IMR-90 (cell line): ENCODE measurements at regions not wholly inside any gene's neighbourhood (a gene's known extent, or its start where the extent isn't known, plus 50 kb on each side); places are given as distances from the start of the nearest gene placed in this dataset.

ENCODE experiments used
- ATAC-seq: fragments of 200-7000 bp; cut with Tn5 transposase; 2 replicates; pipeline ENCODE4 v1.9.1; 2020; ENCODE audit warnings: low read depth, mild to moderate bottlenecking, moderate library complexity
- BruUV-seq: library from RNA; stranded (reverse); fragments of 400-500 nt; replicated peaks from 2 replicates; lab custom pipeline; 2021; lab: Mats Ljungman, UMichigan
- CTCF ChIA-PET: fragments of 300-600 bp; formaldehyde crosslinking; extraction: SDS; loops from one replicate; lab custom pipeline; 2021; ENCODE audit warnings: antibody characterized with exemption; lab: Yijun Ruan, JAX
- POLR2A ChIA-PET: fragments of 300-600 bp; sonication (Branson Sonifier 250); formaldehyde crosslinking; loops from one replicate; lab custom pipeline; 2022; ENCODE audit warnings: antibody characterized with exemption; ENCODE audit not compliant: unreplicated experiment; lab: Charles Lee
- DNase-seq: peaks from one replicate; pipeline ENCODE4 v3.0.0; 2013
- H2AFZ ChIP-seq: replicated peaks from 2 replicates; pipeline ENCODE3; 2013; ENCODE audit warnings: low read length, mild to moderate bottlenecking; ENCODE audit not compliant: poor library complexity
- H2AK5ac ChIP-seq: 2 replicates; pipeline ENCODE4 v1.6.1; 2013; ENCODE audit warnings: low read depth, low read length, inconsistent platforms
- H2AK9ac ChIP-seq: replicated peaks from 2 replicates; pipeline ENCODE3; 2013; ENCODE audit warnings: mild to moderate bottlenecking, low read depth, low read length, moderate library complexity; ENCODE audit not compliant: poor library complexity
- H2BK120ac ChIP-seq: 2 replicates; pipeline ENCODE4 v1.6.1; 2013; ENCODE audit warnings: low read depth, low read length, inconsistent platforms
- H2BK15ac ChIP-seq: 3 replicates; pipeline ENCODE4 v1.6.1; 2013; ENCODE audit warnings: low read depth, low read length, inconsistent platforms
- H2BK20ac ChIP-seq: 2 replicates; pipeline ENCODE4 v1.6.1; 2013; ENCODE audit warnings: low read depth, mild to moderate bottlenecking, inconsistent platforms, low read length, moderate library complexity
- H2BK5ac ChIP-seq: 2 replicates; pipeline ENCODE4 v1.6.1; 2013; ENCODE audit warnings: mild to moderate bottlenecking, low read depth, low read length, inconsistent platforms; ENCODE audit not compliant: poor library complexity, severe bottlenecking
- H3K14ac ChIP-seq: replicated peaks from 2 replicates; pipeline ENCODE4 v1.6.1; 2013; ENCODE audit warnings: low read depth, low read length, inconsistent platforms
- H3K18ac ChIP-seq: 2 replicates; pipeline ENCODE4 v1.6.1; 2013; ENCODE audit warnings: low read depth, low read length, control low read depth
- H3K23ac ChIP-seq: 2 replicates; pipeline ENCODE4 v1.6.1; 2013; ENCODE audit warnings: low read depth, low read length, inconsistent platforms
- H3K27ac ChIP-seq: 2 replicates; pipeline ENCODE4 v1.5.1; 2013; ENCODE audit warnings: mild to moderate bottlenecking, control low read depth, low read length; ENCODE audit not compliant: insufficient read depth
- H3K27me3 ChIP-seq: 2 replicates; pipeline ENCODE4 v1.6.1; 2013; ENCODE audit warnings: low read length; ENCODE audit not compliant: control insufficient read depth, insufficient read depth
- H3K36me3 ChIP-seq: 2 replicates; pipeline ENCODE4 v1.6.1; 2013; ENCODE audit warnings: low read length, mixed read lengths; ENCODE audit not compliant: control insufficient read depth, insufficient read depth
- H3K4ac ChIP-seq: 2 replicates; pipeline ENCODE4 v1.6.1; 2013; ENCODE audit warnings: low read depth, low read length, inconsistent platforms
- H3K4me1 ChIP-seq: 2 replicates; pipeline ENCODE4 v1.6.1; 2013; ENCODE audit warnings: low read length, mixed read lengths; ENCODE audit not compliant: control insufficient read depth, insufficient read depth
- H3K4me2 ChIP-seq: 2 replicates; pipeline ENCODE4 v1.6.1; 2013; ENCODE audit warnings: low read depth, mild to moderate bottlenecking, control low read depth, low read length, moderate library complexity
- H3K4me3 ChIP-seq: 2 replicates; pipeline ENCODE4 v1.5.1; 2013; ENCODE audit warnings: low read depth, mild to moderate bottlenecking, control low read depth, low read length, moderate library complexity; ENCODE audit not compliant: insufficient read depth
- H3K56ac ChIP-seq: 2 replicates; pipeline ENCODE4 v1.6.1; 2013; ENCODE audit warnings: low read length, inconsistent platforms; ENCODE audit not compliant: insufficient read depth; ENCODE audit errors: extremely low read depth
- H3K79me1 ChIP-seq, 2 experiments: 2 replicates each; pipeline ENCODE4 v1.6.1; 2013; ENCODE audit warnings: low read length in 2 of 2, inconsistent platforms in 1 of 2, low read depth in 1 of 2
- H3K9ac ChIP-seq: 2 replicates; pipeline ENCODE4 v1.6.1; 2013; ENCODE audit warnings: low read depth, low read length, control low read depth
- H3K9me1 ChIP-seq: 2 replicates; pipeline ENCODE4 v1.6.1; 2013; ENCODE audit warnings: low read length, inconsistent platforms; ENCODE audit not compliant: insufficient read depth
- H3K9me3 ChIP-seq: 2 replicates; pipeline ENCODE4 v1.6.1; 2013; ENCODE audit warnings: low read length; ENCODE audit not compliant: control insufficient read depth, insufficient read depth
- H4K20me1 ChIP-seq: 2 replicates; pipeline ENCODE4 v1.6.1; 2013; ENCODE audit warnings: low read length, inconsistent platforms; ENCODE audit not compliant: insufficient read depth
- H4K5ac ChIP-seq: 2 replicates; pipeline ENCODE4 v1.6.1; 2013; ENCODE audit warnings: mild to moderate bottlenecking, low read depth, low read length, control low read depth
- H4K8ac ChIP-seq, 2 experiments: 2 replicates each; pipeline ENCODE4 v1.6.1; 2013; ENCODE audit warnings: low read depth in 2 of 2, low read length in 2 of 2, control low read depth in 1 of 2, inconsistent platforms in 1 of 2
- H4K91ac ChIP-seq: 2 replicates; pipeline ENCODE4 v1.6.1; 2013; ENCODE audit warnings: low read depth, low read length, inconsistent platforms; ENCODE audit not compliant: insufficient read depth
- BHLHE40 ChIP-seq: fragments of 150-350 bp; IDR thresholded peaks from 2 replicates; pipeline ENCODE4 v1.6.1; 2016; ENCODE audit warnings: mild to moderate bottlenecking, low read depth, low read length
- CEBPB ChIP-seq: IDR thresholded peaks from 2 replicates; pipeline ENCODE4 v1.6.1; 2012; ENCODE audit warnings: low read depth, low read length, improper control_type of control experiment
- CHD1 ChIP-seq: IDR thresholded peaks from 2 replicates; pipeline ENCODE4 v1.6.1; 2012; ENCODE audit warnings: low read depth, low read length, improper control_type of control experiment
- FOS ChIP-seq: fragments of 150-350 bp; IDR thresholded peaks from 2 replicates; pipeline ENCODE4 v1.6.1; 2016; ENCODE audit warnings: low read depth, low read length
- MAFK ChIP-seq: IDR thresholded peaks from 2 replicates; pipeline ENCODE4 v1.6.1; 2012; ENCODE audit warnings: low read depth, low read length, improper control_type of control experiment
- MAZ ChIP-seq: IDR thresholded peaks from 2 replicates; pipeline ENCODE4 v1.6.1; 2012; ENCODE audit warnings: low read depth, mild to moderate bottlenecking, low read length, improper control_type of control experiment, moderate library complexity, borderline replicate concordance
- MXI1 ChIP-seq: IDR thresholded peaks from 2 replicates; pipeline ENCODE4 v1.6.1; 2012; ENCODE audit warnings: low read depth, mild to moderate bottlenecking, low read length, moderate library complexity, borderline replicate concordance
- NFE2L2 ChIP-seq: fragments of 150-350 bp; IDR thresholded peaks from 2 replicates; pipeline ENCODE4 v1.6.1; 2016; ENCODE audit warnings: low read depth, mild to moderate bottlenecking, low read length
- POLR2A ChIP-seq: IDR thresholded peaks from 2 replicates; pipeline ENCODE4 v1.6.1; 2012; ENCODE audit warnings: mild to moderate bottlenecking, low read depth, low read length
- RAD21 ChIP-seq: IDR thresholded peaks from 2 replicates; pipeline ENCODE4 v1.6.1; 2012; ENCODE audit warnings: low read length, improper control_type of control experiment
- RCOR1 ChIP-seq: IDR thresholded peaks from 2 replicates; pipeline ENCODE4 v1.6.1; 2012; ENCODE audit warnings: mild to moderate bottlenecking, low read length, improper control_type of control experiment; ENCODE audit not compliant: insufficient replicate concordance
- RFX5 ChIP-seq: IDR thresholded peaks from 2 replicates; pipeline ENCODE4 v1.8.0; 2012; ENCODE audit warnings: low read depth, mild to moderate bottlenecking, low read length, moderate library complexity
- SMC3 ChIP-seq: fragments of 150-350 bp; IDR thresholded peaks from 2 replicates; pipeline ENCODE4 v1.6.1; 2016; ENCODE audit warnings: low read depth, mild to moderate bottlenecking, antibody characterized with exemption, low read length, moderate library complexity
- WGBS, 2 experiments: methylation state at CpG; one replicate each; pipeline versions ENCODE4 v1.1.5 to v1.1.7; 2013; ENCODE audit warnings: missing lambda C conversion rate in 2 of 2; ENCODE audit not compliant: insufficient read length in 1 of 2; ENCODE audit errors: extremely low coverage in 2 of 2; 5-methylcytosine and 5-hydroxymethylcytosine counted together
- dilution Hi-C: fragments of 300-500 bp; cut with HindIII; formaldehyde crosslinking; loops from one replicate; pipeline ENCODE4 v1.14.3; 2018; ENCODE audit warnings: low sequenced_read_pairs; ENCODE audit not compliant: unreplicated experiment
- in situ Hi-C: fragments of 300-500 bp; cut with MboI; formaldehyde crosslinking; loops from 3 replicates; pipeline ENCODE4 v1.14.3; 2019; ENCODE audit warnings: low sequenced_read_pairs, inconsistent platforms, mixed read lengths
- intact Hi-C: fragments of 100-400 bp; cut with micrococcal nuclease; formaldehyde crosslinking; loops from 2 replicates; pipeline ENCODE4 v1.10.0; 2022
- TF ChIP-seq, protein P1 (sequence below): fragments of 150-350 bp; IDR thresholded peaks from 2 replicates; pipeline ENCODE4 v1.6.1; 2017; ENCODE audit warnings: mild to moderate bottlenecking, antibody characterized with exemption, low read length, low read depth
- TF ChIP-seq, protein P2 (sequence below): conservative IDR thresholded peaks from 2 replicates; pipeline ENCODE4 v1.5.1; 2012; ENCODE audit warnings: mild to moderate bottlenecking, low read depth, low read length, improper control_type of control experiment
- TF ChIP-seq, protein P3 (sequence below): fragments of 150-350 bp; IDR thresholded peaks from 2 replicates; pipeline ENCODE4 v1.6.1; 2016; ENCODE audit warnings: low read depth, mild to moderate bottlenecking, low read length, moderate library complexity, borderline replicate concordance

DNA sequence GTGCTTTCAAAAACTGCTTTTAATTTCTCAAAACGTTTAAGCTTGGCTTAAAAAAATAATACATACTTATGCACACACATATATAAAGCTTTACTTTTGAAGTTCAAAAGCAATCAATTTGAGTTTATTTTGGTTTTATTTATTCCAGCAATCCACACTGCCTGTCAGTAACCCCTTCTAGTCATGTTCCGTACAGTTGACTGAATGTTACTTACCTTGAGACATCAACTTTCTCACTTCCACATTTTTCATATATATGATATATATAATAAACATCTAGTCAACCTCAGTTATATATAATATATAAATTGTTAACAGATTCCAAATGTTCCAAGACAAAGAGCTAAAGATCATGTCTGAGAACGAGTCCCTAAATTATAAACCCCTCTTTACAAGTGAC is 1137.3 kb upstream of the ZEB2 start:
- Histone ChIP-seq H3K4me3 (no peak overlapping the region), H2BK15ac (no peak overlapping the region), H2BK20ac (no peak overlapping the region), H4K5ac (no peak overlapping the region), H3K9me3 (no peaks in the 10 kb centered on the region), H3K4me2 (no peak overlapping the region), H4K8ac (no peak overlapping the region), H3K79me1 (no peaks in the 10 kb centered on the region), H3K9ac (no peak overlapping the region), H3K23ac (no peak overlapping the region), H2AK5ac (no peak overlapping the region), H3K27me3 (no peaks in the 10 kb centered on the region), H2AK9ac (no peak overlapping the region), H3K14ac (no peak overlapping the region), H4K91ac (no peak overlapping the region), H3K36me3 (no peaks in the 10 kb centered on the region), H3K9me1 (no peaks in the 10 kb centered on the region), H2BK5ac (no peak overlapping the region), H3K27ac (no peak overlapping the region), H3K4me1 (no peaks in the 10 kb centered on the region), H2AFZ (no peak overlapping the region), H3K56ac (no peak overlapping the region), H3K4ac (no peak overlapping the region), H4K20me1 (no peaks in the 10 kb centered on the region), H3K18ac (no peak overlapping the region), H2BK120ac (no peak overlapping the region)
- intact Hi-C loops, result no loop called here
- DNase-seq, result no peak
- dilution Hi-C loops, result no loop called here
- ChIA-PET CTCF (interaction anchor here (0.6 to 1.6 kb wide), 2 partner anchors 10 to 649 kb away, joined by 3 to 4 read pairs; no protein-coding TSS in a partner anchor), POLR2A (no interaction called here)
- ATAC-seq, result no peak
- WGBS, 2 experiments, result no CpG with 5 or more reads among the region's 3 CpGs
- BruUV-seq, result no TSS peak
- TF ChIP-seq POLR2A (no peak), NFE2L2 (no peak), RAD21 (no peak), CEBPB (no peak), SMC3 (no peak), RCOR1 (no peak), FOS (no peak), MXI1 (no peak), CHD1 (no peak), RFX5 (no peak), MAFK (no peak), MAZ (no peak), BHLHE40 (no peak)
- TF ChIP-seq, protein P1, sequence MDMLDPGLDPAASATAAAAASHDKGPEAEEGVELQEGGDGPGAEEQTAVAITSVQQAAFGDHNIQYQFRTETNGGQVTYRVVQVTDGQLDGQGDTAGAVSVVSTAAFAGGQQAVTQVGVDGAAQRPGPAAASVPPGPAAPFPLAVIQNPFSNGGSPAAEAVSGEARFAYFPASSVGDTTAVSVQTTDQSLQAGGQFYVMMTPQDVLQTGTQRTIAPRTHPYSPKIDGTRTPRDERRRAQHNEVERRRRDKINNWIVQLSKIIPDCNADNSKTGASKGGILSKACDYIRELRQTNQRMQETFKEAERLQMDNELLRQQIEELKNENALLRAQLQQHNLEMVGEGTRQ, result no peak
- TF ChIP-seq, protein P2, sequence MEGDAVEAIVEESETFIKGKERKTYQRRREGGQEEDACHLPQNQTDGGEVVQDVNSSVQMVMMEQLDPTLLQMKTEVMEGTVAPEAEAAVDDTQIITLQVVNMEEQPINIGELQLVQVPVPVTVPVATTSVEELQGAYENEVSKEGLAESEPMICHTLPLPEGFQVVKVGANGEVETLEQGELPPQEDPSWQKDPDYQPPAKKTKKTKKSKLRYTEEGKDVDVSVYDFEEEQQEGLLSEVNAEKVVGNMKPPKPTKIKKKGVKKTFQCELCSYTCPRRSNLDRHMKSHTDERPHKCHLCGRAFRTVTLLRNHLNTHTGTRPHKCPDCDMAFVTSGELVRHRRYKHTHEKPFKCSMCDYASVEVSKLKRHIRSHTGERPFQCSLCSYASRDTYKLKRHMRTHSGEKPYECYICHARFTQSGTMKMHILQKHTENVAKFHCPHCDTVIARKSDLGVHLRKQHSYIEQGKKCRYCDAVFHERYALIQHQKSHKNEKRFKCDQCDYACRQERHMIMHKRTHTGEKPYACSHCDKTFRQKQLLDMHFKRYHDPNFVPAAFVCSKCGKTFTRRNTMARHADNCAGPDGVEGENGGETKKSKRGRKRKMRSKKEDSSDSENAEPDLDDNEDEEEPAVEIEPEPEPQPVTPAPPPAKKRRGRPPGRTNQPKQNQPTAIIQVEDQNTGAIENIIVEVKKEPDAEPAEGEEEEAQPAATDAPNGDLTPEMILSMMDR, result no peak
- TF ChIP-seq, protein P3, sequence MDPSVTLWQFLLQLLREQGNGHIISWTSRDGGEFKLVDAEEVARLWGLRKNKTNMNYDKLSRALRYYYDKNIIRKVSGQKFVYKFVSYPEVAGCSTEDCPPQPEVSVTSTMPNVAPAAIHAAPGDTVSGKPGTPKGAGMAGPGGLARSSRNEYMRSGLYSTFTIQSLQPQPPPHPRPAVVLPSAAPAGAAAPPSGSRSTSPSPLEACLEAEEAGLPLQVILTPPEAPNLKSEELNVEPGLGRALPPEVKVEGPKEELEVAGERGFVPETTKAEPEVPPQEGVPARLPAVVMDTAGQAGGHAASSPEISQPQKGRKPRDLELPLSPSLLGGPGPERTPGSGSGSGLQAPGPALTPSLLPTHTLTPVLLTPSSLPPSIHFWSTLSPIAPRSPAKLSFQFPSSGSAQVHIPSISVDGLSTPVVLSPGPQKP, result no peak
- in situ Hi-C loops, result no loop called here
